GM19395 (cell line): ENCODE measurements at regions not wholly inside any gene's neighbourhood (a gene's known extent, or its start where the extent isn't known, plus 50 kb on each side); places are given as distances from the start of the nearest gene placed in this dataset.

Experiments
- ATAC-seq: cut with Tn5 transposase; IDR thresholded peaks from one replicate; pipeline ENCODE4 v1.9.1; 2021; ENCODE audit warnings: mild to moderate bottlenecking, moderate library complexity; ENCODE audit not compliant: unreplicated experiment

DNA sequence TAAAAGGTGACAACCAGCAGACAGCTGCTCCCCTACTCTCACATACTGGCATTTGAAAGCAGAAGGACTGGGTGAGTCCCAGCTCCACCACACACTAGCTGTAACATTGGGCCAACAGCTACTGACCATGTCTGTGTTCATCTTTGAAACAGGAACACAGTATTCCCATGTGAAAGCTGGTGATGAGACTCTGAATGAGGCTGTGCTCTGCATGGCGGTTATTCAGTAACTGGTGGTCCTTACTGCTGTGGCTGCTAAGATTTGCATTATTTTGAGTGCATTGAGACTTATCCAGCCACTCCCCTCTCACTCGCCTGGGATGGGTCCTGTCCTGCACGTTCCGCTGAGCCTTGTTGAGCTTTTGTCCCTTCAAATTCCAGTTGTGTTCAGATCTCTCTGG is 342.9 kb downstream of the FOXL1 start:
- no peak for ATAC-seq

DNA sequence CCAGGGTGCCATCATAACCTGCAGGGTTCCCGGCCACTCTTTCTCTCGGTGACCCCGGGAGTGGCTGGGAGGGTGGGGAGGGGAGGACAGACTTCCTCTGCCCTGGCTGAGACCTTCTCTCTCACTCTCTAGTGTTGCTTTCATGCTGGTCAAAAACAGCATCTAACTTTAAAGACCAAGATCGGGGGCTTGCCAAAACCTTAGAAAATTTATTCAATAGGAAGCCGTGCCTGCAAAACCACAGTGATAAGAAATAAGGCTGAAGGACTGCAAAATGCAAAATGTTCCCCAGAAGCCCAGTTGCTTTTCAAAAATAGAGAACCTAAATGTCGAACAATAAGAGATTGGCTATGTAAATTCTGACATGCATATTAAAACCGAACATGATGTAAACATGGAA is 344.0 kb downstream of the FOXL1 start:
- no peak for ATAC-seq

DNA sequence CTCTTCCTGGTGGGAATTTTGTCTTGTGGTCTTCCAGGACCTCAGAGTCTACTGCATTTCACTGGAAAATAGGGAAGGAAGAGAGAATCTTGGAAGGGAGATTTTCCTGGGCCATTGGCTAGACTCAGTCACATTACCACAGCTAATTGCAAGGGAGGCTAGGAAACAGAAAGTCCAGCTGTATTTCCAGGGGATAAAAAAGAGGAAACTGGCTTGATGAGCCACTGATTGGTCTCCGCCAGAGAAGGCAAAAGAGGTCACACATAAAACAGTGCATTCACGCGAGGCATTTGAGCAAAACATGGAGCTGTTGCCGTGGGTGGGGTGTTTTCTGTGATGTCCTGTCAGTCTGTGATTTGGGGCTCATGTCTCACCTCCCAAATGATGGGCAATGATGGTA is 345.3 kb downstream of the FOXL1 start:
- no peak for ATAC-seq

- ATAC-seq: no peak
Measured at GRCh38 chr16:86924537-86924936, 346.2 kb downstream of the FOXL1 start.

- ATAC-seq: no peak
Measured at GRCh38 chr16:86925067-86925791, 346.9 kb downstream of the FOXL1 start.

DNA sequence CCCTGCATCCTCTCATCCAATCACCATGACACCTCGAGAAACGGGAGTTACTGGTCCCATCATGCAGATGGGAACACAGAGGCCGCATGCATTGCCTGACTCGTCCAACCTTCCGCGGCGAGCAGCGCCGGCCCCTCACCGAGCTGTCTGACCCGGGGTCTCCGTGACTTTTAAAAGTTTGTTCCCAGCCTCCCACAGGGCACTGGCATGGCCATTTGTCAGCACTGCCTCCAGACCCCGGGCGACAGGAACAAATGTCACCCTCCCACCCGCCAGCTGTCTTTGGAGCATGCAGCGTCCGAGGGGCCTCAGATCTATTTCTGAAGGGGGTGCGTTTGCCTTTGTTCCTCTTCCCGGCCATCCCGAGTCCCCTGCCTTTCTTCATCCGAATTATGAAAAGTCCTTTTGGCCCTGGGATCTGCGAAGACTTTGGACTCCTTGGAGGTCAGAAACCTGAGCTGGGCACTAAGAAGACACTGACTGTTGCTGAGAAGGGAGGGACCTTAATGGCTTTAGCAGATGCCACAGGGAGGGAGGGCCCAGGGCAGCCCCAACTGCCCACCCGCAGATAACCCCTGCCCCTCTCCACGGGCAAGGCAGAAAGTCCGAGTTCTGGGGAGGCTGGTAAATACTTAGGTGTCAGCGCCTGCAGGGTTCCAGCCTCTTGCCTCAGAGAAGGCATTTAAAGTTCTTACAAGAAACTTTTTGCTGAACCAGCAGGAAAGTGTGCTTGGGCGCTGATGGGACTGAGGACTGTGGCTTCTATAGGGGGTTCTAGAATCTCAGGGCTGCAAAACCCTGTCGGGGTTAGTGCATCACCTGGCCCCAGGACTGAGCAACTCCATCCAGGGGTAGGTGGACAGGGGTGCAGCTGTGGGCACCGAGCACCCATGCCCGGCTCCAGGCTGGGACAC is 348.1 kb downstream of the FOXL1 start:
- no peak for ATAC-seq

GRCh38 chr16:86927699-86928098 is 349.4 kb downstream of the FOXL1 start:
- no peak for ATAC-seq

- ATAC-seq: no peak
Measured at GRCh38 chr16:86928523-86929011, 350.2 kb downstream of the FOXL1 start.

DNA sequence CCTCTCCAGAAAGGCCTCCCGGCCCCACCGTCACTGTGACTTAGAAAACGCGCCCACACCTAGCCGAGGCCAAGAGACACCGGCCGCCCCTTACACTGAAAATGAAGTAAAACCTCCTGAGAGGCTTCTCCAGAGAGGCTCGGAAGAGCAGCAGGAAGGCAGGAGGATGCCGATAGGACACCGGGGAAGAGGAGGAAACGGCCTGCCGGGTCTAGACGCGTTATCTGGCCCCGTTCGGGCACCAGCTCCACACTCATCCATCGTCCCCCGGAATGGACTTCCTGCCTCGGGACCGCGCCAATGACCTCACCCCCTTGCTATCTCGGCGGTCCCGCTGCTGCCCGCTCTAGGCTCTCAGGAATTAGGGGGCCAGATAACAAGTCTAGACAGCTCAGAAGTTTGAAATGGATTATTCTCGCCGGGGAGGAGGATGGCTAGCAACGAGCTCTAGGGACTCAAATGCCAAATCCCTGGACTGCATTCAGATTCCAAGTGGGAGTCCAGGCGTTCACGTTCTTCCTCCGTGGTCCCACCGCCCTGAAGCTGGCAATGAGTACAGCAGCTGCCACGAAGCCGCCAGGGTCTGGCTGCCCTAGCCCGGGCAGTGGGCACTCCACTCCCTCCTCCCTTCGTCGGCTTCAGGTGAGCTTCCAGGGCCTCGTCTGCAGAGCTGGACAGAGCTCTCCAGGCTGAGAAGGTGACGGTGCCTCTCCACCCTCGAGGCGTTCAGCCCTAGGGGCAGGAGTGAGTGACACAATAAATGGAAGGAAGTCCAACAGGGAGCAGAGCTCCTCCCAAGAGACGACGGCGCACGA is 350.9 kb downstream of the FOXL1 start:
- no peak for ATAC-seq

GRCh38 chr16:86930001-86930400 is 351.7 kb downstream of the FOXL1 start:
- no peak for ATAC-seq

DNA sequence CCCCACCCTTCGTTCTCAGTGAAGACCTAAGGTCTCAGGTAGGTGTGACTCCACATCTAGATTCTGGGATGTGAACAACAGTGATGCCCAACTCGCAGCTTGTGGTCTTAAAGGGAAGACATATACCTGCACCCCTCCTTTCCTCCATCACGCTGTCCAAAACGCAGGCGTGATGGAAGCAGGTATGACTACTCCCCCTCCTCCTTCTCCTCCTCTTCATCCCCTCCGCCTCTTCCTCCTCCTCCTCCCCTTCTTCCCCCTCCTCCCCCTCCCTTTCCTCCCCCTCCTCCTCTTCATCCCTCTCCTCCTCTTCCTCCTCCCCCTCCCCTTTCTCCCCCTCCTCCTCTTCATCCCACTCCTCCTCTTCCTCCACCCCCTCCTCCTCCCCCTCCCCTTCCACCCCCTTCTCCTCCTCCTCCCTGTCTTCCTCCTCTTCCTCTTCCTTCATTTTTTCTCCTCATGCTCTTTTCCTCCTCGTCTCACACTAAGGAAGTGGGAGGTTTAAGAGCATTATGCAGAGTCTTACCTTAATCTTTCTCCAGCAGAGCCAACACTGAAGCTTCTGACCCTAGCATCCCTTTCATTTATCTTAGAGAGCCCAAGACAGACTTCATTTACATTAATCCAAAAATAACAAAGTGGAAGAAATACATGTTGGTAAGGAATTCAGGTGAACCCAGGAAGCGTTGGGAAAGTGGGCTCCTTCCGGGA is 352.5 kb downstream of the FOXL1 start:
- no peak for ATAC-seq

DNA sequence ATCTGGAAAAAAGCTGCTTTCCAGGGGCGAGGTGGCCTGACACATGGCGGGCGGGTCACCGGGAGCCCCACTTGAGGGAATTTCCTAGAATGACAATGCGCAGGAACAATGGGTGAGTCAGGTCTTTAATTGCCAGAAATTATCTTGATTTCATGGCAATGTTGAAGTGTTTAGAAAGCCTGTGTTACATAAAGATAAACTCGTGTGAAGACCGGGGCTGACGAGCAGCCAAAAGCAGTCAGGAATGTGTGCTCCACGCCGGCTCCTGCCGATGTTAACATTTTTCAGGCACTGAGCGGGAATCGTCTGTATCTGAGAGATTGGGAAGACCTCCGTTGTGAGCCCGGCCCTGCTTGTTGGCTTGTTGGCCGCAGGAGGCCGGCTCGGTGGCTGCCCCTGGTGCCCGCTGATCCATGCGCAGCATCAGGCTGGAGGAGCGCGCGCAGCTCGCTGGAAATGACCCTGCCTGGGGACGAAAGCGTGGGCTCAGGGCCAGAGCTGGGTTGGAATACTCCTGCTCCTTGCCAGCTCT is 353.1 kb downstream of the FOXL1 start:
- ATAC-seq: no peak

DNA sequence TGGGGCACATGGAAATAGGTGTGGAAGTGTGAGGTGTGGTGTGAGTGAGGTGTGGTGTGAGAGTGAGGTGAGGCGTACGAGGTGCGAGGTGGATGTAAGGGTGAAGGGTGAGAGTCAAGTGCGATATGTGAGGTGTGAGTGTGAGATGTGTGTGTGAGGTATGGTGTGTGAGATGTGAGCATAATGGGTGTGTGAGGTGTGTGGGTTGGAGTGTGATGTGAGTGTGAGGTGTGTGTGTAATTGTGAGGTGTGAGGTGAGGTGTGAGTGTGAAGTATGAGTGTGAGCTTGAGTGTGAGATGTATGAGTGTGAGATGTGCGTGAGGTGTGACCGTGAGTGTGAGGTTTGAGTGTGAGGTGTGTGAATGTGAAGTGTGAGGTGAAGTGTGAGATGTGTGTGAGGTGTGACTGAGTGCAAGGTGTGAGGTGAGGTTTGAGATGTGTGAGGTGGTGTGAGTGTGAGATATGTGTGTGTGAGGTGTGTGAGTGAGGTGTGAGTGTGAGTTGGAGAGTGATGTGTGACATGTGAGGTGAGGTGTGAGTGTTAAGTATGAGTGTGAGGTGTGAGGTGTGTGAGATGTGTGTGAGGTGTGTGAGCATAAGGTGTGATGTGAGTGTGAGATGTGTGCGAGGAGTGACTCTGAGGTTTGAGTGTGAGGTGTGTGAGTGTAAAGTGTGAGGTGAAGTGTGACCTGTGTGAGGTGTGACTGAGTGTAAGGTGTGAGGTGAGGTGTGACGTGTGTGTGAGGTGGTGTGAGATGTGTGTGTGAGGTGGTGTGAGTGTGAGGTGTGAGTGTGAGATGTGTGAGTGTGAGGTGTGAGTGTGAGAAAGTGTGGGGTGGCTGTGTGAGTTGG is 354.0 kb downstream of the FOXL1 start:
- no peak for ATAC-seq

GRCh38 chr16:86934581-86935375 is 356.4 kb downstream of the FOXL1 start:
- no peak for ATAC-seq

DNA sequence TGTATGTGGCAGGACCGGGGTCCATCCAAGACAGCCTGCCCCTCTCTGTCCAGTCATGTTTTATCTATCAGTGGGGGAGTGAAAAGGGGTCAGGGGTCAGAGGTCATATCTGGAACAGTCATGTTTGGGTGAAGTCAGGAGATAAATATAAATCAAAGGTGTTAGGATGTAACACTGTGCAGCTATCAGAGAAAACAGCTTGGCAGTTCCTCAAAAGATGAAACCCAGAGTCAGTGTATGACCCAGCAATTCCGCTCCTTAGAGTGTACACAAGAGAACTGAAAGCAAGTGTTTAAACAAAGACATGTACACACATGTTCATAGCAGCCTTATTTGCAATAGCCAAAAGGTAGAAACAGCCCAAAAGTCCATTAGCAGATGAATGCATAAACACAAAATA is 361.3 kb downstream of the FOXL1 start:
- ATAC-seq: no peak

GRCh38 chr16:86941731-86942130 is 363.4 kb downstream of the FOXL1 start:
- ATAC-seq: no peak

DNA sequence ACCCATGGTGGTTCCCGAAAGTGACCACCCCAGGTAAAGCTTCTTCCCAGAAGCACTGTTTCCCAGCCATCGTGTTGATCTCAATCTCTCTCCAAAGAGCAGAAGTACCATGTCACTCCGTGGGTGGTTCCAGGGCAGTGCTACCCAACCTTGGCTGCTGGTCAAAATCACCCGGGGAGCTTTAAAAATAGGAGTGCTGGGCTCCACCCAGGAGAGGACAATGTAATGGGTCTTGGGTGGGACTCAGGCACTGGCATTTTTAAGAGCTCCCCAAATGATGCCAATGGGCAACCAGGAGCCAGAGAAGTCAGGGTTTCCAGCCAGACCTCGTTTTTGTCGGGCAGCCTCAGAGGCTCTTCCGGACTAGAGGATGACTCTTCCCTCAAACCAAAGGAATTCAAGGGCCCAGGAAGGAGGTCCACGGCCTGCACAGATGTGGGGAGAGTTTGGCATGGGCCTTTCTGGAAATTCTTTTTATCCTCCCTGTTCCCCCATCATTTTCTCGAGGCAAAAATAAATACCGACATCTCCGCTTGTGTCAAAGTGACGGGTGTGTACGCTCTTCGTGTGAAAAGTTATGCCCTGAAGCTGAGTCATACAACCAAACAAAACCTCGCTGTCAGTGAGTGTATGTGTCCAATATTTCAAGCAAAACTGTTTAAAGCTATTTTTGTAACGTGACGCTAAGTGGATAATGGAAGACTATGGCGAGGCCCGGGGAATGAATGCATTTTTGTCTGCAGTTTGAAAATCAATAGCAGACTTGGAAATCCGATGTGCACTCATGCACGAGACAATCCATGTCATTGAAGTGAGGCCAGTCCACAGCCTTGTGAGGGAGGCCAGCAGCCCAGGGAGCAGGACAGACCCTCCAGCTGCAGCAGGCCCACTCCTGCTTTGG is 364.1 kb downstream of the FOXL1 start:
- ATAC-seq: no peak
